Thymus (tissue), 11 donors: ENCODE measurements at regions not wholly inside any gene's neighbourhood (a gene's known extent, or its start where the extent isn't known, plus 50 kb on each side); places are given as distances from the start of the nearest gene placed in this dataset.

Experiments
- DNase-seq, 9 donors: peaks; one replicate each; pipeline ENCODE4 v3.0.0-alpha.2; 2013; ENCODE audit warnings: low spot score in 9 of 9, low read depth in 6 of 9, missing footprints in 1 of 9
- H3K27ac ChIP-seq, 2 donors: one replicate each; pipeline ENCODE4 v1.5.1; 2013; ENCODE audit warnings: control low read depth in 1 of 2, low read depth in 1 of 2, low read length in 1 of 2, mild to moderate bottlenecking in 1 of 2, moderate library complexity in 1 of 2
- H3K27me3 ChIP-seq, 2 donors: one replicate each; pipeline ENCODE4 v1.5.1; 2013; ENCODE audit warnings: low read length in 1 of 2; ENCODE audit not compliant: control insufficient read depth in 2 of 2, insufficient read depth in 1 of 2
- H3K36me3 ChIP-seq, 2 donors: one replicate each; pipeline ENCODE4 v1.5.1; 2013; ENCODE audit warnings: low read length in 1 of 2, mild to moderate bottlenecking in 1 of 2, moderate library complexity in 1 of 2; ENCODE audit not compliant: control insufficient read depth in 2 of 2, insufficient read depth in 2 of 2
- H3K4me1 ChIP-seq, 2 donors: one replicate each; pipeline ENCODE4 v1.5.1; 2013; ENCODE audit warnings: low read length in 2 of 2; ENCODE audit not compliant: control insufficient read depth in 2 of 2, insufficient read depth in 2 of 2
- H3K4me3 ChIP-seq, 2 donors: one replicate each; pipeline ENCODE4 v1.5.1; 2013; ENCODE audit warnings: low read length in 2 of 2, control low read depth in 1 of 2, mild to moderate bottlenecking in 1 of 2
- H3K9me3 ChIP-seq, 2 donors: one replicate each; pipeline ENCODE4 v1.5.1; 2013; ENCODE audit warnings: low read length in 1 of 2, mild to moderate bottlenecking in 1 of 2; ENCODE audit not compliant: control insufficient read depth in 2 of 2, insufficient read depth in 1 of 2
- WGBS: extraction: QIAGEN DNeasy Blood & Tissue Kit; methylation state at CpG from one replicate; pipeline ENCODE4 v1.1.7; 2013; 5-methylcytosine and 5-hydroxymethylcytosine counted together
- donor health status: healthy.

- Histone ChIP-seq H3K36me3 (no peaks in the 10 kb centered on the region), H3K27ac (no peak overlapping the region), H3K4me1 (no peaks in the 10 kb centered on the region), H3K9me3 (peaks cover 0 to 7% of the 10 kb centered on the region in 2 donors), H3K4me3 (no peak overlapping the region), H3K27me3 (no peaks in the 10 kb centered on the region)
- 93% methylated on average over 4 of the region's 4 CpGs for WGBS
- DNase-seq = no peak
These were observed 55.5 kb upstream of the SYPL1 start for GRCh38 chr7:106167439-106168136.

GRCh38 chr7:106166651-106167342, 54.7 kb upstream of the SYPL1 start:
- peak in 8 of 9 donors; percentile 36 to 68 (median 45) for DNase-seq
- no peak overlapping the region for H3K27ac ChIP-seq
- 72% methylated on average over 7 of the region's 7 CpGs for WGBS
- no peaks in the 10 kb centered on the region for H3K4me1 ChIP-seq
- H3K4me3 ChIP-seq = no peak overlapping the region
- H3K9me3 ChIP-seq = peaks cover 0 to 8% of the 10 kb centered on the region in 2 donors
- no peaks in the 10 kb centered on the region for H3K27me3 ChIP-seq
- no peaks in the 10 kb centered on the region for H3K36me3 ChIP-seq

DNA sequence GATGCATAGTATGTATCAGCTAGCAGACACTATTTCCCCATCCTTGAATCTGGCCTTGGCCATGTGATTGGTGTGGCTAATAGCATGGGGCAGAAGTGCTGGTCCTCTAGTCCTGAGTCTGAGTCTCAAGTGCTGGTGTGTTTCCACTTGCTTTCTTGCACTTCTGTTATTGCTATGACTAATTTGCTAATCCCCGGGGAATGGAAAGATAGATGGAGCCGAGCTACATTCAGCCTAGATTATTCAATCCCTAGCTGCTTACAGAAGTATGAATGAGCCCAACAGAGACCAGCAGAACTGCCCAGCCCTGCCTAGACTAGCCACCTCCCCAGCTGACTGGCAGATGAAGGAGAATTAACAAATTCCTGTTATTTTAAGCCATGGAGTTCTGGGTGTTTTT, 53.2 kb upstream of the SYPL1 start:
- no peak for DNase-seq
- H3K27me3 ChIP-seq = no peaks in the 10 kb centered on the region
- no peak overlapping the region for H3K27ac ChIP-seq
- no peaks in the 10 kb centered on the region for H3K36me3 ChIP-seq
- WGBS = 96% methylated on average over 2 of the region's 2 CpGs
- H3K4me1 ChIP-seq = no peaks in the 10 kb centered on the region
- peaks cover 0 to 8% of the 10 kb centered on the region in 2 donors for H3K9me3 ChIP-seq
- no peak overlapping the region for H3K4me3 ChIP-seq

- no peak overlapping the region for H3K4me3 ChIP-seq
- no peak overlapping the region for H3K27ac ChIP-seq
- H3K27me3 ChIP-seq = no peaks in the 10 kb centered on the region
- H3K4me1 ChIP-seq = no peaks in the 10 kb centered on the region
- peaks cover 0 to 8% of the 10 kb centered on the region in 2 donors for H3K9me3 ChIP-seq
- H3K36me3 ChIP-seq = no peaks in the 10 kb centered on the region
- DNase-seq = no peak
These were observed 51.1 kb upstream of the SYPL1 start for GRCh38 chr7:106163257-106163656.
